Lower leg skin (tissue), 3 donors: ENCODE measurements at regions not wholly inside any gene's neighbourhood (a gene's known extent, or its start where the extent isn't known, plus 50 kb on each side); places are given as distances from the start of the nearest gene placed in this dataset.

ENCODE experiments used
- POLR2A ChIP-seq, 2 donors: fragments of 450-650 bp; IDR thresholded peaks; one replicate each; pipeline ENCODE4 v1.6.1; 2016 to 2017; ENCODE audit warnings: antibody characterized with exemption in 2 of 2, mild to moderate bottlenecking in 1 of 2, moderate library complexity in 1 of 2
- TF ChIP-seq, protein P1 (sequence below), 3 donors: fragments of 450-650 bp; IDR thresholded peaks; one replicate each; pipeline ENCODE4 v1.5.1; 2016; ENCODE audit warnings: antibody characterized with exemption in 3 of 3, mild to moderate bottlenecking in 3 of 3, moderate library complexity in 2 of 3

DNA sequence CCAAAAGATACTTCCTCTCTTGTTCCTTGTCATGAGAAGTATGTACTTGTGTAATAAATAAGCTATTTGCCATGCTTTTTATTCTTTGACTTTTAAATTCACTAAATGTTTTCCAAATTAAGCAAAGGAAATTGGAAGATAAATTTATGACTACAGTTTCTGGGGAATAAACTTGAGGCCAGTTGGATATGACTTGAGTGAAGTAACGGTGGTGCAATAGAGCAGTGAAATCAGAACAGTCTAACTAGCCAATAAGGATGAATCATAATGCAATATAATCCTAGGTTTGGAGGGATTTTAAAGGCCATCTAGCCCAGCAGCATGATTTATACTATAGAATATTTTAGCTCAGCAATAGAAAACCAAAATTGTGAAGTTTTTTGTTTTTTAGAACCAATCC, 183.8 kb upstream of the TCF21 start:
- TF ChIP-seq, protein P1, sequence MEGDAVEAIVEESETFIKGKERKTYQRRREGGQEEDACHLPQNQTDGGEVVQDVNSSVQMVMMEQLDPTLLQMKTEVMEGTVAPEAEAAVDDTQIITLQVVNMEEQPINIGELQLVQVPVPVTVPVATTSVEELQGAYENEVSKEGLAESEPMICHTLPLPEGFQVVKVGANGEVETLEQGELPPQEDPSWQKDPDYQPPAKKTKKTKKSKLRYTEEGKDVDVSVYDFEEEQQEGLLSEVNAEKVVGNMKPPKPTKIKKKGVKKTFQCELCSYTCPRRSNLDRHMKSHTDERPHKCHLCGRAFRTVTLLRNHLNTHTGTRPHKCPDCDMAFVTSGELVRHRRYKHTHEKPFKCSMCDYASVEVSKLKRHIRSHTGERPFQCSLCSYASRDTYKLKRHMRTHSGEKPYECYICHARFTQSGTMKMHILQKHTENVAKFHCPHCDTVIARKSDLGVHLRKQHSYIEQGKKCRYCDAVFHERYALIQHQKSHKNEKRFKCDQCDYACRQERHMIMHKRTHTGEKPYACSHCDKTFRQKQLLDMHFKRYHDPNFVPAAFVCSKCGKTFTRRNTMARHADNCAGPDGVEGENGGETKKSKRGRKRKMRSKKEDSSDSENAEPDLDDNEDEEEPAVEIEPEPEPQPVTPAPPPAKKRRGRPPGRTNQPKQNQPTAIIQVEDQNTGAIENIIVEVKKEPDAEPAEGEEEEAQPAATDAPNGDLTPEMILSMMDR (IDR thresholded peaks at IDR 0.05) = no peak
- no peak for TF ChIP-seq POLR2A (IDR thresholded peaks at IDR 0.05)
